HepG2 (cell line): ENCODE measurements at regions not wholly inside any gene's neighbourhood (a gene's known extent, or its start where the extent isn't known, plus 50 kb on each side); places are given as distances from the start of the nearest gene placed in this dataset.

Experiments used
- ATAC-seq: fragments of 200-7000 bp; cut with Tn5 transposase; 3 replicates; pipeline ENCODE4 v1.9.1; 2020; ENCODE audit warnings: mild to moderate bottlenecking, moderate library complexity
- BruUV-seq: library from RNA; stranded (reverse); fragments of 400-500 nt; replicated peaks from 2 replicates; lab custom pipeline; 2021; lab: Mats Ljungman, UMichigan
- CTCF ChIA-PET: fragments of 300-600 bp; formaldehyde crosslinking; extraction: SDS; loops from one replicate; lab custom pipeline; 2021; ENCODE audit warnings: low total read pairs, inconsistent platforms, low intra/inter-chr PET ratio; lab: Yijun Ruan, JAX
- POLR2A ChIA-PET: fragments of 350-600 bp; sonication (Branson Sonifier 250); formaldehyde crosslinking; loops from one replicate; lab custom pipeline; 2020; ENCODE audit warnings: antibody characterized with exemption, inconsistent platforms; lab: Yijun Ruan, JAX
- DNase-seq: peaks from one replicate; pipeline ENCODE4 v3.0.0-alpha.2; 2015; ENCODE audit warnings: low spot score
- FAIRE-seq: peaks from 3 replicates; lab custom pipeline; 2011; peaks lifted over from hg19 to GRCh38; lab: Jason Lieb, UNC
- H2AFZ ChIP-seq: one replicate; pipeline ENCODE4 v1.6.1; 2011; ENCODE audit warnings: low read length, inconsistent platforms
- H3K27ac ChIP-seq: fragments of 300-600 bp; 3 replicates; pipeline ENCODE4 v1.8.0; 2011; ENCODE audit warnings: mixed run types, mild to moderate bottlenecking, mixed read lengths, low read length, inconsistent platforms; ENCODE audit not compliant: insufficient read depth; ENCODE audit errors: extremely low read length
- H3K27me3 ChIP-seq, 2 experiments: fragments of 200-600 bp in 1 of 2; 2 replicates in 1 of 2; 3 replicates in 1 of 2; pipeline versions ENCODE4 v1.6.0 to v1.8.0; 2011; ENCODE audit warnings: low read length in 2 of 2, mild to moderate bottlenecking in 2 of 2, moderate library complexity in 2 of 2, inconsistent platforms in 1 of 2; ENCODE audit not compliant: insufficient read depth in 2 of 2, control insufficient read depth in 1 of 2
- H3K36me3 ChIP-seq, 2 experiments: fragments of 200-600 bp in 1 of 2; replicated peaks in 1 of 2; 2 replicates in 1 of 2; 3 replicates in 1 of 2; pipeline versions ENCODE4 v1.5.1 to v1.8.0; 2011; ENCODE audit warnings: low read length in 2 of 2, inconsistent platforms in 1 of 2; ENCODE audit not compliant: insufficient read depth in 2 of 2, control insufficient read depth in 1 of 2
- H3K4me1 ChIP-seq: 2 replicates; pipeline ENCODE4 v1.5.1; 2012; ENCODE audit warnings: low read length, inconsistent platforms; ENCODE audit not compliant: insufficient read depth
- H3K4me2 ChIP-seq: 2 replicates; pipeline ENCODE4 v1.6.0; 2011; ENCODE audit warnings: low read depth, low read length, inconsistent platforms
- H3K4me3 ChIP-seq, 3 experiments: fragments of 200-600 bp in 1 of 3; sonication (generic), shearing (Covaris generic) in 1 of 3; replicated peaks in 1 of 3; 2 replicates each; pipeline ENCODE4 v1.5.1; 2011 to 2016; ENCODE audit warnings: low read length in 3 of 3, inconsistent platforms in 2 of 3, low read depth in 2 of 3, mild to moderate bottlenecking in 2 of 3, control low read depth in 1 of 3, mixed read lengths in 1 of 3; ENCODE audit not compliant: insufficient read depth in 1 of 3
- H3K79me2 ChIP-seq: one replicate; pipeline ENCODE4 v1.6.1; 2011; ENCODE audit warnings: low read length, inconsistent platforms; ENCODE audit not compliant: insufficient read depth
- H3K9ac ChIP-seq: 2 replicates; pipeline ENCODE4 v1.6.0; 2011; ENCODE audit warnings: mild to moderate bottlenecking, low read depth, low read length, inconsistent platforms; ENCODE audit not compliant: insufficient read depth
- H3K9me3 ChIP-seq: 2 replicates; pipeline ENCODE4 v1.5.1; 2012; ENCODE audit warnings: mild to moderate bottlenecking, low read length
- H4K20me1 ChIP-seq: 2 replicates; pipeline ENCODE4 v1.6.0; 2011; ENCODE audit warnings: inconsistent platforms, mild to moderate bottlenecking, low read length, moderate library complexity; ENCODE audit not compliant: insufficient read depth
- FOXA1 ChIP-seq, 2 experiments: fragments of 450-650 bp in 1 of 2; sonication (generic) in 1 of 2; formaldehyde crosslinking in 1 of 2; IDR thresholded peaks; 2 replicates each; pipeline versions ENCODE4 v1.4.0 to v1.6.1; 2016 to 2020; ENCODE audit warnings: missing genetic modification reagents in 1 of 2
- NCOA5 ChIP-seq: sonication (generic); formaldehyde crosslinking; IDR thresholded peaks from 2 replicates; pipeline ENCODE4 v1.4.0; 2020; ENCODE audit warnings: missing genetic modification reagents
- PRPF4 ChIP-seq: fragments of 200-400 bp; formaldehyde crosslinking; IDR thresholded peaks from 2 replicates; pipeline ENCODE4 v1.6.1; 2016; ENCODE audit warnings: low read length, low read depth; ENCODE audit not compliant: poor library complexity, severe bottlenecking
- ZC3H13 ChIP-seq: sonication (generic); formaldehyde crosslinking; IDR thresholded peaks from 2 replicates; pipeline ENCODE4 v1.8.1; 2023; ENCODE audit warnings: mild to moderate bottlenecking, missing genetic modification reagents, moderate library complexity
- ZEB1 ChIP-seq: IDR thresholded peaks from 2 replicates; pipeline ENCODE4 v1.6.1; 2012; ENCODE audit warnings: mild to moderate bottlenecking, low read depth, inconsistent platforms; ENCODE audit not compliant: insufficient replicate concordance
- ZNF205 ChIP-seq: IDR thresholded peaks from 2 replicates; pipeline ENCODE4 v1.6.1; 2018; ENCODE audit warnings: missing biosample characterization, missing genetic modification reagents
- ZNF543 ChIP-seq: sonication (generic); formaldehyde crosslinking; IDR thresholded peaks from 2 replicates; pipeline ENCODE4 v1.4.0; 2020; ENCODE audit warnings: mild to moderate bottlenecking, missing genetic modification reagents
- WGBS: methylation state at CpG from one replicate; pipeline ENCODE4 v1.1.6; 2017; ENCODE audit warnings: low lambda C conversion rate; 5-methylcytosine and 5-hydroxymethylcytosine counted together
- in situ Hi-C: cut with HindIII; loops from 2 replicates; pipeline ENCODE4 v1.10.0; 2017; ENCODE audit warnings: low pct_unique_long_range_greater_than_20kb; ENCODE audit not compliant: extremely low pct_ligation_motif_present
- intact Hi-C: fragments of 100-400 bp; cut with micrococcal nuclease; formaldehyde crosslinking; loops from one replicate; pipeline ENCODE4 v1.10.0; 2022; ENCODE audit not compliant: unreplicated experiment
- TF ChIP-seq, protein P1 (sequence below): sonication (generic); formaldehyde crosslinking; IDR thresholded peaks from 2 replicates; pipeline ENCODE4 v1.5.0; 2020; ENCODE audit warnings: missing genetic modification reagents
- TF ChIP-seq, protein P2 (sequence below): IDR thresholded peaks from 2 replicates; pipeline ENCODE4 v1.6.1; 2012; ENCODE audit warnings: inconsistent platforms
- TF ChIP-seq, protein P3 (sequence below): sonication (generic); formaldehyde crosslinking; IDR thresholded peaks from 2 replicates; pipeline ENCODE4 v1.4.0; 2020; ENCODE audit warnings: mild to moderate bottlenecking, missing genetic modification reagents

DNA sequence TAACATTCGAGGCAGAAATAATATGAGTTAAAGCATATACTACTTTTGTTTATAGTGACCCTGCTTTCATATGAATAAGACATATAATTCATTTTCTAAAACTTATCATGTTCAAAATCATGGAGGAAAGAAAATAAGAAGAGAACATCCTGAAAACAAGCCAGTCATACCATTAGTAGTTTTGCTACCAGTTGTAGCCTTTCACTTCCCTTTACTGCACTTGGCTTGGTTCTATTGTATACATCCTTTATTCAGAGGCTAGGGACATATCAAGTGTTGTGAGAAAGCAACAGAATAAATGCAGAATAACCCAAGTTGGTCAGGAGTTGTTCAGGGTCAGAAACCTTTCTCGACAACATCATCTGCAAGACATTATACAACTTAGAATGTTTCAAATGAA, 598.7 kb downstream of the SOX5 start:
- Histone ChIP-seq H3K4me2 (no peak overlapping the region), H3K9me3 (no peaks in the 10 kb centered on the region), H2AFZ (no peak overlapping the region), H3K79me2 (no peaks in the 10 kb centered on the region), H3K36me3 (no peaks in the 10 kb centered on the region), H3K4me1 (no peaks in the 10 kb centered on the region), H3K9ac (no peak overlapping the region), H3K27me3 (no peaks in the 10 kb centered on the region), H4K20me1 (no peaks in the 10 kb centered on the region), H3K4me3 (no peak overlapping the region), H3K27ac (no peak overlapping the region)
- no TSS peak for BruUV-seq
- ChIA-PET POLR2A (no interaction called here), CTCF (no interaction called here)
- intact Hi-C loops, result no loop called here
- TF ChIP-seq ZNF543 (CRISPR knock-in tag) (no peak), FOXA1 (IDR thresholded peaks at IDR 0.05) (no peak), FOXA1 (CRISPR knock-in tag; IDR thresholded peaks at IDR 0.05) (no peak), ZEB1 (no peak), NCOA5 (no peak), ZC3H13 (CRISPR knock-in tag) (no peak), PRPF4 (no peak), ZNF205 (CRISPR knock-in tag) (no peak)
- TF ChIP-seq, protein P1, sequence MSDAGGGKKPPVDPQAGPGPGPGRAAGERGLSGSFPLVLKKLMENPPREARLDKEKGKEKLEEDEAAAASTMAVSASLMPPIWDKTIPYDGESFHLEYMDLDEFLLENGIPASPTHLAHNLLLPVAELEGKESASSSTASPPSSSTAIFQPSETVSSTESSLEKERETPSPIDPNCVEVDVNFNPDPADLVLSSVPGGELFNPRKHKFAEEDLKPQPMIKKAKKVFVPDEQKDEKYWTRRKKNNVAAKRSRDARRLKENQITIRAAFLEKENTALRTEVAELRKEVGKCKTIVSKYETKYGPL (CRISPR knock-in tag), result no peak
- TF ChIP-seq, protein P2, sequence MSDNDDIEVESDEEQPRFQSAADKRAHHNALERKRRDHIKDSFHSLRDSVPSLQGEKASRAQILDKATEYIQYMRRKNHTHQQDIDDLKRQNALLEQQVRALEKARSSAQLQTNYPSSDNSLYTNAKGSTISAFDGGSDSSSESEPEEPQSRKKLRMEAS, result no peak
- TF ChIP-seq, protein P3, sequence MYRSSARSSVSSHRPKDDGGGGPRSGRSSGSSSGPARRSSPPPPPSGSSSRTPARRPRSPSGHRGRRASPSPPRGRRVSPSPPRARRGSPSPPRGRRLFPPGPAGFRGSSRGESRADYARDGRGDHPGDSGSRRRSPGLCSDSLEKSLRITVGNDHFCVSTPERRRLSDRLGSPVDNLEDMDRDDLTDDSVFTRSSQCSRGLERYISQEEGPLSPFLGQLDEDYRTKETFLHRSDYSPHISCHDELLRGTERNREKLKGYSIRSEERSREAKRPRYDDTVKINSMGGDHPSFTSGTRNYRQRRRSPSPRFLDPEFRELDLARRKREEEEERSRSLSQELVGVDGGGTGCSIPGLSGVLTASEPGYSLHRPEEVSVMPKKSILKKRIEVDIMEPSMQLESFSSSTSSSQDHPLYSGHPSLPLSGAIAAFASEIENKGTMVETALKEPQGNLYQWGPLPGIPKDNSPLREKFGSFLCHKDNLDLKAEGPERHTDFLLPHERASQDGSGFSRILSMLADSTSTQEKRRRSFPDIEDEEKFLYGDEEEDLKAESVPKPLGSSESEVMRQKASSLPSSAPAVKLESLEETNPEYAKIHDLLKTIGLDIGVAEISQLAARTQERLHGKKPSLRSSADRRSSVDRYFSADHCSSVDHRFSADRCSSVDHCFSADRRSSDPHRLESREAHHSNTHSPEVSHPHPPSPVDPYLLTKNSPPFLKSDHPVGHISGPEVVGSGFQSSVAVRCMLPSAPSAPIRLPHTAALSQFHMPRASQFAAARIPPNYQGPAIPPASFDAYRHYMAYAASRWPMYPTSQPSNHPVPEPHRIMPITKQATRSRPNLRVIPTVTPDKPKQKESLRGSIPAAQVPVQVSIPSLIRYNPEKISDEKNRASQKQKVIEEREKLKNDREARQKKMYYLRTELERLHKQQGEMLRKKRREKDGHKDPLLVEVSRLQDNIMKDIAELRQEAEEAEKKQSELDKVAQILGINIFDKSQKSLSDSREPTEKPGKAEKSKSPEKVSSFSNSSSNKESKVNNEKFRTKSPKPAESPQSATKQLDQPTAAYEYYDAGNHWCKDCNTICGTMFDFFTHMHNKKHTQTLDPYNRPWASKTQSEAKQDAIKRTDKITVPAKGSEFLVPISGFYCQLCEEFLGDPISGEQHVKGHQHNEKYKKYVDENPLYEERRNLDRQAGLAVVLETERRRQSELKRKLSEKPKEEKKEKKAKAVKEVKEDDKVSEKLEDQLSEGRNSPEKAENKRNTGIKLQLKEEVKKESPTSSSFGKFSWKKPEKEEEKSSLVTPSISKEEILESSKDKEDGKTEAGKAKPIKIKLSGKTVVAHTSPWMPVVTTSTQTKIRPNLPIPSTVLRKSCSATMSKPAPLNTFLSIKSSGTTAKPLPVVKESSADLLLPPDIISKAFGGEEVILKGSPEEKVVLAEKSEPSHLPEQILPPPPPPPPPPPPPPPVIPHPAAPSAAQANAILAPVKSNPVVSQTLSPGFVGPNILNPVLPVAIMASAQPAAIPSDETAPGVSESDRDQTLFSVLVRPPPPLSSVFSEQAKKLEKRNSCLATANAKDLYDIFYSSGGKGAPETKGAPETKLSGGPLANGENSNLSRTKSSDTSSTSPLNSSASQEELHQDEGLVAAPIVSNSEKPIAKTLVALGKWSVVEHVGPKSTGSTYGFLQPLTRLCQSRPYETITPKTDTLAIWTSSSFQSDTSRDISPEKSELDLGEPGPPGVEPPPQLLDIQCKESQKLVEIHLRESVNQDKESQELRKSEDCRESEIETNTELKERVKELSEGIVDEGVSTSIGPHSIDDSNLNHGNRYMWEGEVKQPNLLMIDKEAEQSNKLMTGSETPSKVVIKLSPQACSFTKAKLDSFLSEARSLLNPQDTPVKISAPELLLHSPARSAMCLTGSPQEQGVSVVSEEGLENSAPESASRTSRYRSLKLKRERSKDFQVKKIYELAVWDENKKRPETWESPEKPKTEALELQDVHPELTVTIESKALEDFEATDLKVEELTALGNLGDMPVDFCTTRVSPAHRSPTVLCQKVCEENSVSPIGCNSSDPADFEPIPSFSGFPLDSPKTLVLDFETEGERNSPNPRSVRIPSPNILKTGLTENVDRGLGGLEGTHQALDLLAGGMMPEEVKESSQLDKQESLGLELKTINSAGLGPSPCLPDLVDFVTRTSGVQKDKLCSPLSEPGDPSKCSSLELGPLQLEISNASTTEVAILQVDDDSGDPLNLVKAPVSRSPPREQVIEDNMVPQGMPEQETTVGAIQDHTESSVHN (CRISPR knock-in tag), result no peak
- in situ Hi-C loops, result no loop called here
- DNase-seq, result no peak
- FAIRE-seq, result no peak
- 4% methylated on average over 2 of the region's 2 CpGs for WGBS
- no peak for ATAC-seq
